Smooth muscle cell (in vitro differentiated cells): ENCODE measurements at regions not wholly inside any gene's neighbourhood (a gene's known extent, or its start where the extent isn't known, plus 50 kb on each side); places are given as distances from the start of the nearest gene placed in this dataset.

Experiments used
- DNase-seq: peaks from one replicate; lab custom pipeline; 2025; ENCODE audit not compliant: unreplicated experiment; lab: John Stamatoyannopoulos, UW
- H2AFZ ChIP-seq: fragments of 200-600 bp; sonication (generic); 2 replicates; pipeline ENCODE4 v1.6.0; 2016; ENCODE audit warnings: antibody characterized with exemption, low read depth, mild to moderate bottlenecking
- H3F3A ChIP-seq: fragments of 200-600 bp; sonication (generic); 2 replicates; pipeline ENCODE4 v1.6.0; 2017; ENCODE audit warnings: antibody characterized with exemption, low read depth
- H3K27ac ChIP-seq: fragments of 200-600 bp; sonication (generic); 2 replicates; pipeline ENCODE4 v1.5.1; 2016; ENCODE audit warnings: low read depth, mild to moderate bottlenecking
- H3K27me3 ChIP-seq: fragments of 200-600 bp; sonication (generic); 2 replicates; pipeline ENCODE4 v1.6.1; 2016; ENCODE audit warnings: low read depth, mild to moderate bottlenecking
- H3K36me3 ChIP-seq: fragments of 200-600 bp; sonication (generic); 2 replicates; pipeline ENCODE4 v1.5.1; 2016; ENCODE audit warnings: low read depth
- H3K4me1 ChIP-seq: fragments of 200-600 bp; sonication (generic); 2 replicates; pipeline ENCODE4 v1.5.1; 2016; ENCODE audit warnings: low read depth
- H3K4me2 ChIP-seq: fragments of 200-600 bp; sonication (generic); 2 replicates; pipeline ENCODE4 v1.6.0; 2016; ENCODE audit warnings: mild to moderate bottlenecking
- H3K4me3 ChIP-seq: fragments of 200-600 bp; sonication (generic); 2 replicates; pipeline ENCODE4 v1.5.1; 2016; ENCODE audit warnings: mild to moderate bottlenecking
- H3K79me2 ChIP-seq: fragments of 200-600 bp; sonication (generic); 2 replicates; pipeline ENCODE4 v1.6.0; 2016; ENCODE audit warnings: low read depth, mild to moderate bottlenecking
- H3K9ac ChIP-seq: fragments of 200-600 bp; sonication (generic); 2 replicates; pipeline ENCODE4 v1.6.0; 2016; ENCODE audit warnings: low read depth
- H3K9me3 ChIP-seq: fragments of 200-600 bp; sonication (generic); replicated peaks from 2 replicates; pipeline ENCODE4 v1.5.1; 2016; ENCODE audit warnings: low read depth
- H4K20me1 ChIP-seq: fragments of 200-600 bp; sonication (generic); 2 replicates; pipeline ENCODE4 v1.6.0; 2016; ENCODE audit warnings: low read depth
- WGBS: methylation state at CpG from one replicate; pipeline ENCODE4 v1.1.7; 2016; ENCODE audit warnings: low lambda C conversion rate; 5-methylcytosine and 5-hydroxymethylcytosine counted together
- TF ChIP-seq, protein P1 (sequence below): fragments of 200-600 bp; sonication (generic); IDR thresholded peaks from 2 replicates; pipeline ENCODE4 v1.5.1; 2017; ENCODE audit warnings: borderline replicate concordance, mild to moderate bottlenecking, antibody characterized with exemption; ENCODE audit not compliant: insufficient read depth, poor library complexity, severe bottlenecking

DNA sequence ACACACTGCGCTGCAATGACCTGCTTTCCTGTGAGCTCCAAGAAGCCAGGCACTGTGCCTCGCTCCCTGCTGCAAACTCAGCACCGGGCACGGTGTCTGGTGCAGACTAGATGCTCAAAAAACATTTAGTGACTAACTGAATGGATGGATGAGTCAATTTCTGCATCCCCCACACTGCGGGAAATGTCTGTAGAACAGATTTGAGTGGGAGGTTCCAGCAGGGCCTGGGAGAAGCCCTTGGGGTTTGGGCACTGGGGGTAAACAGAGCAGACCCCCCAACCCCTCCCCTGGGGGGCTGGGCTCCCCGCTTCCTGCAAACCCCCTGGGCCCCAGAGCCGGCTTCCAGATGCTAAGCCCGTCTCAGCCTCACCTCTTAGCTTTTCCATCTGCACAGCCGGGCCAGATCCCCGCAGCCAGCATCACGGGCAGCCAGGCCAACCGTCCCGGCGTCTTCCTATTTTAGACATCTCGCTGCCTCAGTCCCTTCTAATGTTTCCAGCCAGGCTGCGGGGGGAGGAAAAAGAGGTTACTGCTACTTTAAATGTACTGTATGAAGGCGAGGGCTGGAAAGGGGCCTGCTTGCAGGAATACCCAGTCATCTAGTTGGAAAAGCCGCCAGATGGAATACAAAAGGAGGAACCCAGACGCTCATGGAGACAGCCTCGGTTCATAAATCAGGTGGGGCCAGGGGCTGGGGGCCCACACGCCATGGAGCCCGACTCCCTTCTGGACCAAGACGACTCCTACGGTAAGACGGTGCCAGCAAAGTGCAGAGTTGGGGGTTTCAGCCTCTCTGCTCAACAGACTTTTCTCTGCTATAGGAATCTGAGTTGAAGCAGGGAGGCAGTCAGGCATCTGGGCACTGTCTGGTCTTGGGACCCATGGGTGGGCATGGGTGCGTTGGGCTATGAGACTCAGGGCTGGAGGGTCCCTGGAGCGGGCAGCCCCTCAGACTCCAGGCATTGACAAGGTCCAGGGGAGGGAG lies 67.1 kb upstream of the GGTA1 start:
- DNase-seq = no peak
- no peaks in the 10 kb centered on the region for H3K36me3 ChIP-seq
- H3K27me3 ChIP-seq = no peaks in the 10 kb centered on the region
- no peaks in the 10 kb centered on the region for H3K79me2 ChIP-seq
- H3F3A ChIP-seq = peaks cover 16% of the 10 kb centered on the region
- WGBS = 35% methylated on average over 26 of the region's 27 CpGs
- H3K27ac ChIP-seq = peak overlapping the region; percentile 83
- H3K9me3 ChIP-seq = no peaks in the 10 kb centered on the region
- no peaks in the 10 kb centered on the region for H4K20me1 ChIP-seq
- peaks cover 21% of the 10 kb centered on the region for H3K4me1 ChIP-seq
- H3K4me2 ChIP-seq = peak overlapping the region; percentile 75
- peak overlapping the region; percentile 15 for H2AFZ ChIP-seq
- H3K9ac ChIP-seq = peak overlapping the region; percentile 45
- TF ChIP-seq, protein P1, sequence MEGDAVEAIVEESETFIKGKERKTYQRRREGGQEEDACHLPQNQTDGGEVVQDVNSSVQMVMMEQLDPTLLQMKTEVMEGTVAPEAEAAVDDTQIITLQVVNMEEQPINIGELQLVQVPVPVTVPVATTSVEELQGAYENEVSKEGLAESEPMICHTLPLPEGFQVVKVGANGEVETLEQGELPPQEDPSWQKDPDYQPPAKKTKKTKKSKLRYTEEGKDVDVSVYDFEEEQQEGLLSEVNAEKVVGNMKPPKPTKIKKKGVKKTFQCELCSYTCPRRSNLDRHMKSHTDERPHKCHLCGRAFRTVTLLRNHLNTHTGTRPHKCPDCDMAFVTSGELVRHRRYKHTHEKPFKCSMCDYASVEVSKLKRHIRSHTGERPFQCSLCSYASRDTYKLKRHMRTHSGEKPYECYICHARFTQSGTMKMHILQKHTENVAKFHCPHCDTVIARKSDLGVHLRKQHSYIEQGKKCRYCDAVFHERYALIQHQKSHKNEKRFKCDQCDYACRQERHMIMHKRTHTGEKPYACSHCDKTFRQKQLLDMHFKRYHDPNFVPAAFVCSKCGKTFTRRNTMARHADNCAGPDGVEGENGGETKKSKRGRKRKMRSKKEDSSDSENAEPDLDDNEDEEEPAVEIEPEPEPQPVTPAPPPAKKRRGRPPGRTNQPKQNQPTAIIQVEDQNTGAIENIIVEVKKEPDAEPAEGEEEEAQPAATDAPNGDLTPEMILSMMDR = no peak
- peak overlapping the region; percentile 21 for H3K4me3 ChIP-seq

- Histone ChIP-seq H2AFZ (peak overlapping the region; percentile 15), H3K27ac (peak overlapping the region; percentile 83), H3K4me3 (peak overlapping the region; percentile 21), H3K4me1 (peaks cover 21% of the 10 kb centered on the region), H3K27me3 (no peaks in the 10 kb centered on the region), H3K79me2 (no peaks in the 10 kb centered on the region), H3K9me3 (no peaks in the 10 kb centered on the region), H4K20me1 (no peaks in the 10 kb centered on the region), H3K4me2 (peak overlapping the region; percentile 75), H3K9ac (peak overlapping the region; percentile 45), H3K36me3 (no peaks in the 10 kb centered on the region), H3F3A (peaks cover 16% of the 10 kb centered on the region)
- WGBS = 43% methylated on average over 19 of the region's 19 CpGs
- TF ChIP-seq, protein P1 = no peak
- DNase-seq = no peak
Measured at GRCh38 chr9:121567500-121568342, 68.1 kb upstream of the GGTA1 start.

DNA sequence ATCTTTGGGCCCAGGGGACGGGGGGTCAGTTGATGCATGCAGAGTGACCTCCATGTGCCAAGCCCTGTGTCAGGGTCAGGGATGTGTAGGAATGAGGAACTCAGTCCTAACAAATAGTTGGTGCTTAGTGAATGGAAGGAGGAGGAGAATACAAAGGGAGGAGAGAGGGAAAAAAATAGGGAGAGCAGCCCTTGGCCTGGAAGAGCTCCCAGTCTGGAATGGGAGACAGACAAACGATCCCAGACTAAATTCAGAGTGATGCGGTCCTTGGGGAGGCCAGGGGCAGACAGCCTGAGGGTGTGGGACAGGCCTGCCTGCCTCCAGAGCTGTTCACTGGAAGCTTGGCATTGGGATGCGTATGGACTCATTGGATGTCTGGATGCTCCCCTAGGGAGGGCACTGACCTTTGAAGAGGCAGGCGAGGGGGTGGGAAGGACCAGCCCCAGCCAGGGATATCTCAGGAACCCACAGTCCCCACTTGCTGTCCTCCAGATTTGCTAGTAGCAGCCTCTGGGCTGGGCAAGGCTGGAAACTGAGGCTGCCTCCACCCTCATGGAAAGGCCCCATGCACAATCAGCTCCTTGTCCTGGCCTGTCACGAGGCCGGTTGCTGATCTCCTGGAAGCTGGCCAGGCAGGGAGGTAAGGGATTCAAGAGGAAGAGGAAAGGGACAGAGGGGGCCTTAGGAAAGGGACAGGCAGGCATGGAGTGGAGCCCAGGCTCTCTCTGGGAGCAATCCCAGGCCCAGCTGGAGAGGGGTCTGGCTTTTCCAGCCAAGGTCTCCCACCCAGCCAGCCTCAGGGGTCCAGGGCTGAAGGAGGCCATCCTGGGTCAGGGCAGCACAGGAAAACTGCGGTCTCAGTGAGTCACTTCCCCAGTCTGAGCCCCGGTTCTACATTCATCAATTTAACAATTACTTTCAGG lies 69.0 kb upstream of the GGTA1 start:
- Histone ChIP-seq H3K4me2 (peak overlapping the region; percentile 75), H3F3A (peaks cover 16% of the 10 kb centered on the region), H3K36me3 (no peaks in the 10 kb centered on the region), H3K9ac (no peak overlapping the region), H3K27ac (peak overlapping the region; percentile 83), H3K4me1 (peaks cover 21% of the 10 kb centered on the region), H3K4me3 (peak overlapping the region; percentile 21), H3K9me3 (no peaks in the 10 kb centered on the region), H3K27me3 (no peaks in the 10 kb centered on the region), H2AFZ (no peak overlapping the region), H4K20me1 (no peaks in the 10 kb centered on the region), H3K79me2 (no peaks in the 10 kb centered on the region)
- TF ChIP-seq, protein P1 = no peak
- DNase-seq = no peak
- whole genome bisulfite sequencing = 60% methylated on average over 9 of the region's 9 CpGs
